ENCODE measurements at regions not wholly inside any gene's neighbourhood (a gene's known extent, or its start where the extent isn't known, plus 50 kb on each side); places are given as distances from the start of the nearest gene placed in this dataset.

- TF ChIP-seq CTCF (IDR thresholded peaks at IDR 0.05) (no peak), EZH2phosphoT487 (IDR thresholded peaks at IDR 0.05) (no peak)
Measured at GRCh38 chr2:40510304-40510703, 58.4 kb upstream of the SLC8A1 start.

Data from neural progenitor cell (in vitro differentiated cells).